Neural progenitor cell (in vitro differentiated cells): ENCODE measurements at regions not wholly inside any gene's neighbourhood (a gene's known extent, or its start where the extent isn't known, plus 50 kb on each side); places are given as distances from the start of the nearest gene placed in this dataset.

Experiments used
- CTCF ChIP-seq: fragments of 200-600 bp; sonication (generic); IDR thresholded peaks from 2 replicates; pipeline ENCODE4 v1.5.1; 2017; ENCODE audit warnings: antibody characterized with exemption, mild to moderate bottlenecking
- EZH2 ChIP-seq: fragments of 200-600 bp; sonication (generic); IDR thresholded peaks from 2 replicates; pipeline ENCODE4 v1.6.1; 2017; ENCODE audit warnings: antibody characterized with exemption, mild to moderate bottlenecking, moderate library complexity

- TF ChIP-seq CTCF, result no peak
- TF ChIP-seq EZH2, result no peak
Measured at GRCh38 chr6:21922086-21922485, 328.5 kb downstream of the SOX4 start.
